ENCODE measurements at regions not wholly inside any gene's neighbourhood (a gene's known extent, or its start where the extent isn't known, plus 50 kb on each side); places are given as distances from the start of the nearest gene placed in this dataset.
"Not testable (repeated sequence)": the region's sequence is repeated elsewhere in the genome, so short reads cannot be mapped to it uniquely, and the experiment has no call there.

DNA sequence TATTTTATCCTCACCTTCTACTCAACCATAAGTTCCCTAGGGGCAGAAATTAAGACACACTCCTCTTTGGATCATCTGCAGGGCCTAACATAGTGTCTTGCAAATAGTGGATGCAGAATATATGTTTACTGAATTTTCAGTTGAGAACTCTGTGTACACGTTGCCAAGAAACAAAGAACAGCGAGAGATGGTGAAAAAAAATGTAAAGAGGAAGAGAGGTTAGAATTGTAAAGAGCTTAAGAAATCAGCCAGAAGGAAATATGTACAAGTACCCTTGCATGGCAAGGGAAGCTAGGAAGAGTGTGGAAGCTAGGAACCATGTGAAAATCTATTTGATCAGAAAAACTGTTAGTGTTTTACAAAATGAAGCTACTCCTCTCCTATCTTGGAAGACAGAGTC lies 431.0 kb downstream of the SMARCA1 start:
- no peak overlapping the region for H3K4me3 ChIP-seq (ENCODE audit: low read depth, low read length)
- TF ChIP-seq, protein P1, sequence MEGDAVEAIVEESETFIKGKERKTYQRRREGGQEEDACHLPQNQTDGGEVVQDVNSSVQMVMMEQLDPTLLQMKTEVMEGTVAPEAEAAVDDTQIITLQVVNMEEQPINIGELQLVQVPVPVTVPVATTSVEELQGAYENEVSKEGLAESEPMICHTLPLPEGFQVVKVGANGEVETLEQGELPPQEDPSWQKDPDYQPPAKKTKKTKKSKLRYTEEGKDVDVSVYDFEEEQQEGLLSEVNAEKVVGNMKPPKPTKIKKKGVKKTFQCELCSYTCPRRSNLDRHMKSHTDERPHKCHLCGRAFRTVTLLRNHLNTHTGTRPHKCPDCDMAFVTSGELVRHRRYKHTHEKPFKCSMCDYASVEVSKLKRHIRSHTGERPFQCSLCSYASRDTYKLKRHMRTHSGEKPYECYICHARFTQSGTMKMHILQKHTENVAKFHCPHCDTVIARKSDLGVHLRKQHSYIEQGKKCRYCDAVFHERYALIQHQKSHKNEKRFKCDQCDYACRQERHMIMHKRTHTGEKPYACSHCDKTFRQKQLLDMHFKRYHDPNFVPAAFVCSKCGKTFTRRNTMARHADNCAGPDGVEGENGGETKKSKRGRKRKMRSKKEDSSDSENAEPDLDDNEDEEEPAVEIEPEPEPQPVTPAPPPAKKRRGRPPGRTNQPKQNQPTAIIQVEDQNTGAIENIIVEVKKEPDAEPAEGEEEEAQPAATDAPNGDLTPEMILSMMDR (IDR thresholded peaks at IDR 0.05; ENCODE audit: borderline replicate concordance, insufficient read depth, low read depth, low read length) = no peak

DNA sequence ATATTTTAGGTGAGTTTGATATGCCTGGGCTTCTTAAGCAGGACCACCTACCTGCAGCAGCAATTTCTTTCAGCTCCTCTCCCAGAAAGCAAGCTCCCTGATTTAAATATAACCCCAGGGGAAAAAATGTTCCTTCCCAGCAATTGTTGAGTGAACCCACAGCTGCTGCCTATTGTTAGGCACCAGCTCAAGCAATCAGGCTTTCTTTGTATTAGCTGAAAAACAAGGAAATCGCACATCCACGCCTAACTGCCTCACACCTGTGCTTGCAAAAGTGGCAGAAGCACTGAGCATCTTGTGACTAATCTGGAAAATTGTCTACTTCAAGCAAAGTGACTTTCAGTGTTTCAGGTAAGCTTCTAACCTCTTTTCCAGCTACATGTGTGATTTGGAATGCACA lies 432.2 kb downstream of the SMARCA1 start:
- TF ChIP-seq, protein P1 (IDR thresholded peaks at IDR 0.05; ENCODE audit: borderline replicate concordance, insufficient read depth, low read depth, low read length) = no peak
- H3K4me3 ChIP-seq (ENCODE audit: low read depth, low read length) = no peak overlapping the region

DNA sequence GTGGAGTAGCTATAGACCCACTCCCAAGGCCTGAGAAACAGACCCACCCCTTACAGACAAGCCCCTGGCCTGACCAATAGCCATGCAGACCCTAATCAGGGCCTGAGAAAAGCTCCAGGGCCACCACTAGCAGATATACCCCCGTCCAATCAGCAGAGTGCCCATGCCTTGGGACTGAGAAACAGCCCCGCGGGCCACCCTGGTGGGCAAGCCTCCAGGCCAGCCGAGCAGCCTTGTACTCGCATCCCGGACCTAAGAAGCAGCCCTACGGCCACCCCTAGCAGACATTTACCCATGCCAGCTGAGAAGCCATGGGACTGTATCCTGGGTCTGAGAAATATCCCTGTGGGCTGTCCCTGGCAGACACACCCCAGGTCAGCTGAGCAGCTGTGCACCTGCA lies 436.5 kb downstream of the SMARCA1 start:
- H3K4me3 ChIP-seq (ENCODE audit: low read depth, low read length) = no peak overlapping the region
- TF ChIP-seq, protein P1 (IDR thresholded peaks at IDR 0.05; ENCODE audit: borderline replicate concordance, insufficient read depth, low read depth, low read length) = no peak

DNA sequence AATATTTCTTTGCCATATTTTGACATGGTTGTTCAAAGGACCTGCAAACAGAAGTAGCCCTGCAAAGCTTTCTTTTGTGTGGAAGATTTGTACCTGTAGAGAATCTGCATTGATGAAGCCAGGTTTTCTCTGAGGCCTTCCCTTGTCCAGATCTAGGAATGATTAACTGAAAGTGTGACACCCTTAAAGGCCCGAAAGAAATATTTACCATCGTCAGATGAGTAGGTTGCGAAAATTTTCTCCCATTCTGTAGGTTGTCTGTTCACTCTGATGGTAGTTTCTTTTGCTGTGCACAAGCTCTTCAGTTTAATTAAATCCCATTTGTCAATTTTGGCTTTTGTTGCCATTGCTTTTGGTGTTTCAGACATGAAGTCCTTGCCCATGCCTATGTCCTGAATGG lies 439.0 kb downstream of the SMARCA1 start:
- not testable (repeated sequence) for H3K4me3 ChIP-seq (ENCODE audit: low read depth, low read length)

DNA sequence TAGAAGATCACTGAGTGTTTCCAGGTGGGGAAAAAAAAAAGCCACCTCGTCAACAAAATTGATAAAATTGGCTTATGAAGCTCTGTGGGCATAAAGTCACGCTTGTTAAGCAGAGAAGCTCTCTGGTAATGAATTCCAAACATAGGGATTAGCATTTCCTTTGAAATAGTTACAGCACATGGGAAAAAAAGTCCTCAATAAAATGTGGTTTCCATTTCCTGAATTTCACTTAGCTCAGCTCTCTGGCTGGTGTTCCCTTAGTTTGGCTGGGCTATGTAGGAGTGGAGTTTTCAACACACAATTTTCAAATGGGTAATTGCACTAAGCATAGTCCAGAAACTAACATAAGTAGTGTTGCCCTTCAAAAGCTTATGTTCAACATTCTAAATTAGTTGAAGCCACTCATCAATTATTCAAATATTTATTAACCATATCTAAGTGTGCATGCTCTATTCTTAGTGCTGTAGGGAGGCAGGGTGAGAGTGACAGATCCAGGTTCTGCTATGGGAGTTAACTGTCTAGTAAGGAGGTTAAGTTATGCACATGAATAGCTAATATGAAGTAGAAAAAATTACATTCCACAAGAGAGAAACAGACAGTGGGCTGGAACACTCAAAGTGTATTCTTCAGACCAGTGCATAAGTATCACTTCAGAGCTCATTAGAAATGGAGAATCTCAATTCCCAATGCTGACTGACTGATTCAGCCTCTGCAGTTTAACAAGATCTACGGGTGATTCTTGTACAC lies 445.7 kb downstream of the SMARCA1 start:
- TF ChIP-seq, protein P1 (IDR thresholded peaks at IDR 0.05; ENCODE audit: borderline replicate concordance, insufficient read depth, low read depth, low read length) = no peak
- H3K4me3 ChIP-seq (ENCODE audit: low read depth, low read length) = no peak overlapping the region

DNA sequence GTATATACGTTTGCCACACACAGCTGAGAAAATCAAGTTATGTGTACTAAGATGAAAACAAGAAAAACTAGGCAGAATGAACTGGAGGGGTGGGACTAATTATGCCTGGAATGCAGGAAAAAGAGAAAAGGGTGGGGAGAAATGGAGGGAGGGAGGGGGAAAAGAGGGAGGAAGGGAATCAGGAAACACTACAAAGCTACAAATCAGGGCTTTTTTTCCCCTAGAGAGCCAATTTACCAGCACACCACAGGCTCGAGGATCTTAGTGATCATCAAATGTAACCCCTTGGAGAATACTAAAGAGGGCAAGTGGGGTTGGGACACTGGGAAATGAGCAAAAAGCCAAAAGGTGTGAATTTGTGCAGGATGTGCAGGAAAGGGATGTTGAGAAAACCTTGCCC lies 451.9 kb downstream of the SMARCA1 start:
- TF ChIP-seq, protein P1 (IDR thresholded peaks at IDR 0.05; ENCODE audit: borderline replicate concordance, insufficient read depth, low read depth, low read length) = no peak
- no peak overlapping the region for H3K4me3 ChIP-seq (ENCODE audit: low read depth, low read length)

DNA sequence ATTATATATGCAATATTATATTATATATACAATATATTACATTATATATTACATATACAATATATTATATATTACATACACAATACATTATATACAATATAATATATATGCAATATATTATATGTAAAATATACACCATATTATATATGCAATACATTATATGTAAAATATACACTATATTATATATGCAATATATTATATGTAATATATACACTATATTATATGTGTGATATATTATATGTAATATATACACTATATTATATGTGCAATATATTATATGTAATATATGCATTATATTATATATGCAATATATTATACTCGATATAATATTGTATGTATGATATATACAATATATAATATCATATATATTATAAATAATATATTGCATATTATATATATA lies 457.4 kb downstream of the SMARCA1 start:
- TF ChIP-seq, protein P1 (IDR thresholded peaks at IDR 0.05; ENCODE audit: borderline replicate concordance, insufficient read depth, low read depth, low read length) = no peak
- no peak overlapping the region for H3K4me3 ChIP-seq (ENCODE audit: low read depth, low read length)
